Neuronal stem cell (in vitro differentiated cells): ENCODE measurements at regions not wholly inside any gene's neighbourhood (a gene's known extent, or its start where the extent isn't known, plus 50 kb on each side); places are given as distances from the start of the nearest gene placed in this dataset.
"Not testable (repeated sequence)": the region's sequence is repeated elsewhere in the genome, so short reads cannot be mapped to it uniquely, and the experiment has no call there.

Experiments used
- DNase-seq: peaks from one replicate; pipeline ENCODE4 v3.0.0-alpha.2; 2013; ENCODE audit warnings: low spot score
- H2AFZ ChIP-seq: one replicate; pipeline ENCODE4 v1.6.1; 2013; ENCODE audit warnings: mild to moderate bottlenecking, low read length, inconsistent platforms
- H2AK5ac ChIP-seq: 2 replicates; pipeline ENCODE4 v1.6.1; 2013; ENCODE audit warnings: low read depth, mild to moderate bottlenecking, inconsistent platforms, low read length, moderate library complexity, mixed read lengths
- H2BK120ac ChIP-seq: 2 replicates; pipeline ENCODE4 v1.6.1; 2013; ENCODE audit warnings: low read depth, mild to moderate bottlenecking, inconsistent platforms, low read length, moderate library complexity, mixed read lengths
- H2BK12ac ChIP-seq: one replicate; pipeline ENCODE4 v1.6.1; 2013; ENCODE audit warnings: low read length, inconsistent platforms
- H2BK15ac ChIP-seq: 2 replicates; pipeline ENCODE4 v1.6.1; 2013; ENCODE audit warnings: mild to moderate bottlenecking, low read length, inconsistent platforms, mixed read lengths
- H2BK5ac ChIP-seq: one replicate; pipeline ENCODE4 v1.6.1; 2013; ENCODE audit warnings: inconsistent platforms, mild to moderate bottlenecking, low read length, moderate library complexity
- H3K14ac ChIP-seq: one replicate; pipeline ENCODE4 v1.6.1; 2013; ENCODE audit warnings: low read length, inconsistent platforms
- H3K18ac ChIP-seq: 2 replicates; pipeline ENCODE4 v1.6.1; 2013; ENCODE audit warnings: low read length, inconsistent platforms
- H3K23ac ChIP-seq: 2 replicates; pipeline ENCODE4 v1.6.1; 2013; ENCODE audit warnings: low read depth, mild to moderate bottlenecking, mixed read lengths, low read length, inconsistent platforms; ENCODE audit not compliant: poor library complexity
- H3K27ac ChIP-seq: replicated peaks from 3 replicates; pipeline ENCODE4 v1.5.1; 2013; ENCODE audit warnings: low read length, inconsistent platforms
- H3K27me3 ChIP-seq, 3 experiments: 2 replicates each; pipeline ENCODE4 v1.6.1; 2013; ENCODE audit warnings: low read length in 3 of 3, mild to moderate bottlenecking in 2 of 3, inconsistent platforms in 1 of 3, low read depth in 1 of 3, mixed read lengths in 1 of 3, moderate library complexity in 1 of 3; ENCODE audit not compliant: control insufficient read depth in 3 of 3, insufficient read depth in 3 of 3
- H3K36me3 ChIP-seq, 2 donors: replicated peaks in 1 of 2; 2 replicates each; pipeline ENCODE4 v1.6.1; 2013; ENCODE audit warnings: low read length in 2 of 2; ENCODE audit not compliant: control insufficient read depth in 2 of 2, insufficient read depth in 2 of 2
- H3K4ac ChIP-seq: 2 replicates; pipeline ENCODE4 v1.6.1; 2013; ENCODE audit warnings: inconsistent platforms, mild to moderate bottlenecking, low read length, moderate library complexity
- H3K4me1 ChIP-seq, 2 donors: 1 replicate in 1 of 2; 2 replicates in 1 of 2; pipeline ENCODE4 v1.6.1; 2013; ENCODE audit warnings: low read length in 2 of 2, low read depth in 1 of 2; ENCODE audit not compliant: control insufficient read depth in 2 of 2, insufficient read depth in 1 of 2
- H3K4me2 ChIP-seq: one replicate; pipeline ENCODE4 v1.6.1; 2013; ENCODE audit warnings: mild to moderate bottlenecking, low read length, inconsistent platforms; ENCODE audit not compliant: insufficient read depth, poor library complexity, severe bottlenecking
- H3K4me3 ChIP-seq, 2 donors: 2 replicates each; pipeline ENCODE4 v1.5.1; 2013; ENCODE audit warnings: low read length in 2 of 2, mild to moderate bottlenecking in 2 of 2, inconsistent platforms in 1 of 2, moderate library complexity in 1 of 2
- H3K79me1 ChIP-seq: one replicate; pipeline ENCODE4 v1.6.1; 2013; ENCODE audit warnings: low read depth, mild to moderate bottlenecking, inconsistent platforms, low read length, moderate library complexity
- H3K9ac ChIP-seq: one replicate; pipeline ENCODE4 v1.6.1; 2013; ENCODE audit warnings: mild to moderate bottlenecking, low read depth, low read length, inconsistent platforms; ENCODE audit not compliant: poor library complexity
- H3K9me3 ChIP-seq, 2 donors: replicated peaks in 1 of 2; 2 replicates each; pipeline versions ENCODE3 to v1.6.1; 2013; ENCODE audit warnings: low read length in 2 of 2, mild to moderate bottlenecking in 2 of 2, inconsistent platforms in 1 of 2, low read depth in 1 of 2, mixed read lengths in 1 of 2, moderate library complexity in 1 of 2; ENCODE audit not compliant: control insufficient read depth in 2 of 2, insufficient read depth in 1 of 2
- H4K8ac ChIP-seq: one replicate; pipeline ENCODE4 v1.6.1; 2013; ENCODE audit warnings: low read depth, mild to moderate bottlenecking, inconsistent platforms, low read length, moderate library complexity
- H4K91ac ChIP-seq: one replicate; pipeline ENCODE4 v1.6.1; 2013; ENCODE audit warnings: low read length, low read depth, mild to moderate bottlenecking, inconsistent platforms; ENCODE audit not compliant: poor library complexity
- WGBS, 2 donors: extraction: QIAGEN DNeasy Blood & Tissue Kit; methylation state at CpG; one replicate each; pipeline ENCODE4 v1.1.7; 2013; ENCODE audit warnings: missing lambda C conversion rate in 2 of 2, mixed read lengths in 1 of 2; ENCODE audit not compliant: insufficient read length in 2 of 2, insufficient replicate concordance in 1 of 2; ENCODE audit errors: extremely low coverage in 2 of 2; 5-methylcytosine and 5-hydroxymethylcytosine counted together

GRCh38 chr2:87317193-87317592 lies 295.5 kb upstream of the PLGLB1 start:
- not testable (repeated sequence) for H4K91ac ChIP-seq, DNase-seq, H3K4me2 ChIP-seq, H2BK5ac ChIP-seq, H3K79me1 ChIP-seq, H3K4me1 ChIP-seq, H4K8ac ChIP-seq, H3K4me3 ChIP-seq, H3K27ac ChIP-seq, H3K23ac ChIP-seq, H2AFZ ChIP-seq, H2BK120ac ChIP-seq, H3K18ac ChIP-seq, H3K36me3 ChIP-seq, H3K4ac ChIP-seq, H2AK5ac ChIP-seq, H3K27me3 ChIP-seq, H3K14ac ChIP-seq, H2BK15ac ChIP-seq, H3K9me3 ChIP-seq, H2BK12ac ChIP-seq, H3K9ac ChIP-seq
- WGBS, 2 donors = no CpG with 5 or more reads among the region's 1 CpG

- not testable (repeated sequence) for H2BK5ac ChIP-seq
These were observed 297.3 kb upstream of the PLGLB1 start for GRCh38 chr2:87318814-87319491.

GRCh38 chr2:87319705-87320104 lies 298.1 kb upstream of the PLGLB1 start:
- H2BK120ac ChIP-seq, H3K4me1 ChIP-seq, H3K14ac ChIP-seq, H3K9me3 ChIP-seq, H3K27ac ChIP-seq, H4K8ac ChIP-seq, H4K91ac ChIP-seq, H2AK5ac ChIP-seq, H2BK5ac ChIP-seq, H3K27me3 ChIP-seq, H3K79me1 ChIP-seq, DNase-seq, H3K4ac ChIP-seq, H2BK12ac ChIP-seq, H3K4me3 ChIP-seq, H2AFZ ChIP-seq, H3K18ac ChIP-seq, H3K36me3 ChIP-seq, H3K4me2 ChIP-seq, H3K9ac ChIP-seq, H2BK15ac ChIP-seq, H3K23ac ChIP-seq: not testable (repeated sequence)
- no CpG with 5 or more reads among the region's 2 CpGs for WGBS, 2 donors

More at GRCh38 chr2:87318814-87319491, 297.3 kb upstream of the PLGLB1 start:
- H3K4me2 ChIP-seq, H4K8ac ChIP-seq, H3K4me3 ChIP-seq, H3K18ac ChIP-seq, H3K14ac ChIP-seq, H3K27me3 ChIP-seq, H3K9ac ChIP-seq, H2BK15ac ChIP-seq, H3K9me3 ChIP-seq, H3K4ac ChIP-seq, H3K4me1 ChIP-seq, H3K79me1 ChIP-seq, H2BK120ac ChIP-seq, H4K91ac ChIP-seq, H3K36me3 ChIP-seq, H2BK12ac ChIP-seq, H3K23ac ChIP-seq, H2AFZ ChIP-seq, H3K27ac ChIP-seq, DNase-seq, H2AK5ac ChIP-seq: not testable (repeated sequence)
- WGBS, 2 donors = no CpG with 5 or more reads among the region's 2 CpGs

GRCh38 chr2:87321201-87321600 lies 299.6 kb upstream of the PLGLB1 start:
- not testable (repeated sequence) for H3K27me3 ChIP-seq, H3K18ac ChIP-seq, H4K8ac ChIP-seq, H3K23ac ChIP-seq, H3K4ac ChIP-seq, H3K4me2 ChIP-seq, H3K9ac ChIP-seq, H3K4me1 ChIP-seq, H3K4me3 ChIP-seq, DNase-seq, H3K14ac ChIP-seq, H2AFZ ChIP-seq, H2BK15ac ChIP-seq, H2BK5ac ChIP-seq, H4K91ac ChIP-seq, H2BK120ac ChIP-seq, H2BK12ac ChIP-seq, H3K36me3 ChIP-seq, H3K9me3 ChIP-seq, H3K27ac ChIP-seq, H3K79me1 ChIP-seq, H2AK5ac ChIP-seq
- no CpG with 5 or more reads among the region's 9 CpGs for WGBS, 2 donors
